Osteoblast (primary cell): ENCODE measurements at regions not wholly inside any gene's neighbourhood (a gene's known extent, or its start where the extent isn't known, plus 50 kb on each side); places are given as distances from the start of the nearest gene placed in this dataset.

Experiments
- DNase-seq: peaks from one replicate; pipeline ENCODE4 v3.0.0; 2011; ENCODE audit warnings: low spot score, mixed read lengths; ENCODE audit not compliant: insufficient read length; ENCODE audit errors: missing footprints
- H2AFZ ChIP-seq: 2 replicates; pipeline ENCODE4 v1.6.0; 2011; ENCODE audit warnings: mild to moderate bottlenecking, low read length
- H3K27ac ChIP-seq: 2 replicates; pipeline ENCODE4 v1.5.1; 2011; ENCODE audit warnings: mild to moderate bottlenecking, low read depth, low read length, moderate library complexity
- H3K27me3 ChIP-seq: 2 replicates; pipeline ENCODE4 v1.6.0; 2012; ENCODE audit warnings: mild to moderate bottlenecking, control low read depth, inconsistent platforms, low read length, moderate library complexity; ENCODE audit not compliant: insufficient read depth
- H3K36me3 ChIP-seq: 2 replicates; pipeline ENCODE4 v1.5.1; 2011; ENCODE audit warnings: mild to moderate bottlenecking, low read length, control low read depth, moderate library complexity; ENCODE audit not compliant: insufficient read depth
- H3K4me1 ChIP-seq: 2 replicates; pipeline ENCODE4 v1.5.1; 2011; ENCODE audit warnings: mild to moderate bottlenecking, low read length, control low read depth, moderate library complexity; ENCODE audit not compliant: insufficient read depth
- H3K4me2 ChIP-seq: 2 replicates; pipeline ENCODE4 v1.6.0; 2011; ENCODE audit warnings: mild to moderate bottlenecking, low read length; ENCODE audit not compliant: insufficient read depth
- H3K4me3 ChIP-seq: fragments of 200-600 bp; sonication (generic); 3 replicates; pipeline ENCODE4 v1.5.1; 2012; ENCODE audit warnings: mild to moderate bottlenecking, low read length, inconsistent platforms; ENCODE audit not compliant: insufficient read depth
- H3K79me2 ChIP-seq: 2 replicates; pipeline ENCODE4 v1.6.0; 2012; ENCODE audit warnings: mild to moderate bottlenecking, low read length, control low read depth, inconsistent platforms; ENCODE audit not compliant: insufficient read depth
- H3K9me3 ChIP-seq: 2 replicates; pipeline ENCODE4 v1.5.1; 2011; ENCODE audit warnings: low read depth, low read length, control low read depth
- H4K20me1 ChIP-seq: 2 replicates; pipeline ENCODE4 v1.6.0; 2012; ENCODE audit warnings: mild to moderate bottlenecking, low read length, control low read depth; ENCODE audit not compliant: insufficient read depth
- CTCF ChIP-seq: IDR thresholded peaks from 2 replicates; pipeline ENCODE4 v1.5.1; 2011; ENCODE audit warnings: mild to moderate bottlenecking, low read depth, low read length, moderate library complexity; ENCODE audit errors: extremely low read depth

DNA sequence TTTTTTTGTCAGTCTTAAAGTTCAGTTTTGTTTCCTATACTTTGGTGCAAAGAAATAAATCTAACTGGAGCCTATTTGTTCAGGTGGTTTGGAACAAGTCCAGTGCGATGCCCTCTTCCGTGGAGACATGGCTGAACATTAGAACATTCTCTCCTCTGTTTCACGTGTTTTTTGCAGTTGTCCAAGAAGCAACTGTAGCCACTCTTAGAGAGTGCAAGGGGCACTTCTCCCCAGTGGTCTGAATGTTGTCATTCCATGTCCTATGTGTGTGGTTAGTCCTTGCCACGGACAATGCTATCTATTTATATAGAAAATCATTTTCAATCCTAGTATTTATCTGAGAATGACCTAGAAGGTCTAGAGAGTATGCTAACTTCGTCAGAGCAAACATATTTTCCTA lies 1232.5 kb upstream of the SEL1L start:
- no peaks in the 10 kb centered on the region for H3K79me2 ChIP-seq
- H3K4me3 ChIP-seq = no peak overlapping the region
- no peak for DNase-seq
- TF ChIP-seq CTCF = no peak
- H2AFZ ChIP-seq = no peak overlapping the region
- H3K27ac ChIP-seq = no peak overlapping the region
- no peaks in the 10 kb centered on the region for H3K36me3 ChIP-seq
- H3K4me2 ChIP-seq = no peak overlapping the region
- no peaks in the 10 kb centered on the region for H4K20me1 ChIP-seq
- H3K9me3 ChIP-seq = peaks cover 5% of the 10 kb centered on the region
- no peaks in the 10 kb centered on the region for H3K4me1 ChIP-seq
- no peaks in the 10 kb centered on the region for H3K27me3 ChIP-seq

DNA sequence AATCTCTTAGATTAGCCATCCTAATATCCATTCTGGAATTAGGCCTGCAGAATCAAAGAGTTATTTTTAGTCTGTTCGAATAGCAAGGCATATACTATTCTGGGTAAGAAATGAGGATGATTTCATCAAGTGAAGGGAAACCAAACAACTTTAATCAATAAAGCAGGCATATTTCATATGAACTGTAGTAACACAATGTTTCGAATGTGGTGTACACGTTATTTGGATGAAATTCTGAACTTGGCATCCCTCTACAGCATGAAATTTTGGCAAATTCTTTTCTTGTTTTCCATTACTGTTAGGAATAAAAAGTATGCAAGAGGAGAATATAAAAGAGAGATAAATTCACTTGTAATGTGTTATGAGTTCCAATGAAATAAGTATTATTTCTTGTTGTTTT lies 1233.3 kb upstream of the SEL1L start:
- Histone ChIP-seq H3K4me3 (no peak overlapping the region), H3K27me3 (no peaks in the 10 kb centered on the region), H3K79me2 (no peaks in the 10 kb centered on the region), H3K9me3 (peaks cover 5% of the 10 kb centered on the region), H4K20me1 (no peaks in the 10 kb centered on the region), H3K36me3 (no peaks in the 10 kb centered on the region), H3K4me1 (no peaks in the 10 kb centered on the region), H3K4me2 (no peak overlapping the region), H3K27ac (no peak overlapping the region), H2AFZ (no peak overlapping the region)
- no peak for TF ChIP-seq CTCF
- no peak for DNase-seq

GRCh38 chr14:82776958-82777357 lies 1243.3 kb upstream of the SEL1L start:
- Histone ChIP-seq H3K79me2 (no peaks in the 10 kb centered on the region), H3K4me1 (no peaks in the 10 kb centered on the region)
- no peak for TF ChIP-seq CTCF

DNA sequence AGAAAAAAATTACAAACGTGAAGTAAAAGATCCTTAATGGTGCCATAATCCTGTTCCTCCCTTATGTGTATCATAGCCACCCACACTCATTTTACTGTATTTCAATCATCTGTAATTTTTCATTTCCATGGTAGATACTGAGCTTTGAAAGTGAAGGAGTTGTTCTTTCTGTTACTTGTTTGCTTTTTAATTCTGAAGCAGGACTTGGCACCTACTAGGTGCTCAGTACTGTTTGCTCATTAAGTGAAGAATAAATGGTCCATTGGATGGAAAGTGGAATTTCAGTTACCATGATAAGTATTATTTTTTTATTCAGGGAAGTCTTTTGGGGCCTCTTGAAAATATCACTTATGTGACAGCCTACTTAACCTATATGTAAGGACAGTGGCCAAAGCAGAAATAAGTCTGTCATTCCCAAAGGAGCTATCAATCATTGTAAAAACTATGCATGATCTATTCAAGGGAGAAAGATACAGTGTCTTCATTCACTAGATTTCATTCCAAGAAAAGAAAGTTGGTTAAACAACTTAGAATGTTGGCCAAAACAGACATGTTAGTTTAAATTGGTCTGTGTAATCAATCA lies 1244.4 kb upstream of the SEL1L start:
- no peak for TF ChIP-seq CTCF
- no peaks in the 10 kb centered on the region for H3K27me3 ChIP-seq

More at GRCh38 chr14:82776958-82777357, 1243.3 kb upstream of the SEL1L start:
- Histone ChIP-seq H3K4me2 (no peak overlapping the region), H2AFZ (no peak overlapping the region), H3K36me3 (no peaks in the 10 kb centered on the region), H3K4me3 (no peak overlapping the region), H3K27me3 (no peaks in the 10 kb centered on the region), H3K9me3 (no peaks in the 10 kb centered on the region), H4K20me1 (no peaks in the 10 kb centered on the region), H3K27ac (no peak overlapping the region)
- DNase-seq = no peak

More for the DNA sequence above, 1244.4 kb upstream of the SEL1L start:
- Histone ChIP-seq H3K9me3 (no peaks in the 10 kb centered on the region), H2AFZ (no peak overlapping the region), H3K36me3 (no peaks in the 10 kb centered on the region), H3K79me2 (no peaks in the 10 kb centered on the region), H3K4me2 (no peak overlapping the region), H4K20me1 (no peaks in the 10 kb centered on the region), H3K27ac (no peak overlapping the region), H3K4me3 (no peak overlapping the region), H3K4me1 (no peaks in the 10 kb centered on the region)
- no peak for DNase-seq
